SK-N-SH (cell line): ENCODE measurements at regions not wholly inside any gene's neighbourhood (a gene's known extent, or its start where the extent isn't known, plus 50 kb on each side); places are given as distances from the start of the nearest gene placed in this dataset.

Experiments used
- CTCF ChIA-PET: fragments of 300-600, 350-600 bp; formaldehyde crosslinking; extraction: SDS; loops from one replicate; lab custom pipeline; 2021; lab: Yijun Ruan, JAX
- POLR2A ChIA-PET: fragments of 350-600 bp; sonication (Branson Sonifier 250); formaldehyde crosslinking; extraction: SDS; loops from one replicate; lab custom pipeline; 2020; ENCODE audit warnings: antibody characterized with exemption, inconsistent platforms; lab: Yijun Ruan, JAX
- DNase-seq: peaks from one replicate; pipeline ENCODE4 v3.0.0; 2012
- H2AFZ ChIP-seq: fragments of 200-600 bp; sonication (generic); 2 replicates; pipeline ENCODE4 v1.8.1; 2016; ENCODE audit warnings: antibody characterized with exemption, mild to moderate bottlenecking, low read depth
- H3F3A ChIP-seq: fragments of 200-600 bp; sonication (generic); replicated peaks from 2 replicates; pipeline ENCODE3; 2016; ENCODE audit warnings: antibody characterized with exemption, mild to moderate bottlenecking; ENCODE audit not compliant: insufficient read depth
- H3K27ac ChIP-seq, 2 experiments: fragments of 200-500 bp in 1 of 2; fragments of 200-600 bp in 1 of 2; sonication (Bioruptor generic) in 1 of 2; sonication (generic), shearing (Covaris generic) in 1 of 2; 2 replicates each; pipeline versions ENCODE4 v1.5.1 to v1.6.1; 2014 to 2016; ENCODE audit warnings: low read depth in 2 of 2, inconsistent platforms in 1 of 2, low read length in 1 of 2, mild to moderate bottlenecking in 1 of 2, mixed read lengths in 1 of 2
- H3K27me3 ChIP-seq: fragments of 200-600 bp; sonication (generic), shearing (Covaris generic); 2 replicates; pipeline ENCODE4 v1.6.1; 2016; ENCODE audit warnings: mixed run types; ENCODE audit not compliant: insufficient read depth
- H3K36me3 ChIP-seq, 2 experiments: fragments of 200-500 bp in 1 of 2; fragments of 200-600 bp in 1 of 2; sonication (Bioruptor generic) in 1 of 2; sonication (generic) in 1 of 2; replicated peaks in 1 of 2; 2 replicates each; pipeline versions ENCODE3 to v1.5.1; 2014 to 2016; ENCODE audit warnings: low read length in 1 of 2, mild to moderate bottlenecking in 1 of 2; ENCODE audit not compliant: insufficient read depth in 2 of 2, control insufficient read depth in 1 of 2
- H3K4me1 ChIP-seq, 2 experiments: fragments of 200-500 bp in 1 of 2; fragments of 200-600 bp in 1 of 2; sonication (Bioruptor generic) in 1 of 2; sonication (generic), shearing (Covaris generic) in 1 of 2; 2 replicates each; pipeline versions ENCODE4 v1.5.1 to v1.6.1; 2014 to 2016; ENCODE audit warnings: low read depth in 1 of 2, low read length in 1 of 2, mixed run types in 1 of 2; ENCODE audit not compliant: insufficient read depth in 2 of 2, control insufficient read depth in 1 of 2
- H3K4me2 ChIP-seq: fragments of 200-600 bp; sonication (generic), shearing (Covaris generic); 2 replicates; pipeline ENCODE4 v1.6.1; 2017; ENCODE audit warnings: mixed run types
- H3K4me3 ChIP-seq, 2 experiments: fragments of 200-500 bp in 1 of 2; fragments of 200-600 bp in 1 of 2; sonication (Bioruptor generic) in 1 of 2; sonication (generic), shearing (Covaris generic) in 1 of 2; 2 replicates each; pipeline versions ENCODE4 v1.5.1 to v1.8.1; 2014 to 2016; ENCODE audit warnings: low read depth in 2 of 2, inconsistent platforms in 1 of 2, low read length in 1 of 2, mild to moderate bottlenecking in 1 of 2, mixed read lengths in 1 of 2, moderate library complexity in 1 of 2
- H3K79me2 ChIP-seq: fragments of 200-600 bp; sonication (generic); 2 replicates; pipeline ENCODE4 v1.8.1; 2017; ENCODE audit warnings: mild to moderate bottlenecking; ENCODE audit not compliant: insufficient read depth
- H3K9ac ChIP-seq: fragments of 200-600 bp; sonication (generic); 2 replicates; pipeline ENCODE4 v1.6.1; 2017; ENCODE audit warnings: mixed run types
- H3K9me2 ChIP-seq: fragments of 200-600 bp; sonication (generic); 2 replicates; pipeline ENCODE4 v1.6.1; 2017; ENCODE audit warnings: mixed run types
- H3K9me3 ChIP-seq: fragments of 200-600 bp; sonication (generic); 2 replicates; pipeline ENCODE4 v1.6.1; 2017; ENCODE audit warnings: mixed run types, mild to moderate bottlenecking, moderate library complexity
- H4K20me1 ChIP-seq: fragments of 200-600 bp; sonication (generic); 2 replicates; pipeline ENCODE4 v1.6.1; 2017; ENCODE audit warnings: mild to moderate bottlenecking, mixed run types; ENCODE audit not compliant: insufficient read depth
- CHD2 ChIP-seq: fragments of 150-350 bp; IDR thresholded peaks from 2 replicates; pipeline ENCODE4 v1.6.1; 2018; ENCODE audit warnings: low read length; ENCODE audit not compliant: partially characterized antibody
- EZH2phosphoT487 ChIP-seq: fragments of 200-600 bp; sonication (generic); IDR thresholded peaks from 2 replicates; pipeline ENCODE4 v1.6.1; 2017; ENCODE audit warnings: low read depth, mixed run types, mild to moderate bottlenecking, antibody characterized with exemption, moderate library complexity, borderline replicate concordance
- FOSL2 ChIP-seq: IDR thresholded peaks from 2 replicates; pipeline ENCODE4 v1.4.0; 2012; ENCODE audit warnings: low read depth, mild to moderate bottlenecking, moderate library complexity, borderline replicate concordance
- GABPA ChIP-seq: IDR thresholded peaks from 2 replicates; pipeline ENCODE4 v1.4.0; 2012; ENCODE audit warnings: low read depth, mild to moderate bottlenecking
- GATA2 ChIP-seq: sonication (generic); formaldehyde crosslinking; IDR thresholded peaks from 2 replicates; pipeline ENCODE4 v1.5.0; 2020; ENCODE audit warnings: mild to moderate bottlenecking, missing genetic modification reagents
- MEF2A ChIP-seq: IDR thresholded peaks from 2 replicates; pipeline ENCODE4 v1.4.0; 2012; ENCODE audit warnings: low read depth, borderline replicate concordance
- NFIC ChIP-seq: IDR thresholded peaks from 2 replicates; pipeline ENCODE4 v1.4.0; 2012; ENCODE audit warnings: borderline replicate concordance
- RFX5 ChIP-seq: IDR thresholded peaks from 2 replicates; pipeline ENCODE4 v1.6.1; 2012; ENCODE audit warnings: mild to moderate bottlenecking, improper control_type of control experiment, low read length
- SIN3A ChIP-seq: IDR thresholded peaks from 2 replicates; pipeline ENCODE4 v1.6.1; 2012; ENCODE audit warnings: low read depth, mild to moderate bottlenecking, low read length, moderate library complexity, borderline replicate concordance
- TEAD4 ChIP-seq: IDR thresholded peaks from 2 replicates; pipeline ENCODE4 v1.4.0; 2012; ENCODE audit warnings: mild to moderate bottlenecking, borderline replicate concordance; ENCODE audit not compliant: insufficient read depth
- YY1 ChIP-seq: IDR thresholded peaks from 2 replicates; pipeline ENCODE4 v1.4.0; 2012; ENCODE audit warnings: low read depth, mild to moderate bottlenecking
- WGBS: methylation state at CpG from one replicate; pipeline ENCODE4 v1.1.6; 2017; ENCODE audit warnings: low lambda C conversion rate; 5-methylcytosine and 5-hydroxymethylcytosine counted together
- TF ChIP-seq, protein P1 (sequence below): IDR thresholded peaks from 2 replicates; pipeline ENCODE4; 2012
- TF ChIP-seq, protein P2 (sequence below): IDR thresholded peaks from 2 replicates; pipeline ENCODE4 v1.4.0; 2012; ENCODE audit warnings: low read depth, borderline replicate concordance
- TF ChIP-seq, protein P3 (sequence below): IDR thresholded peaks from 2 replicates; pipeline ENCODE4 v1.6.1; 2012; ENCODE audit warnings: mild to moderate bottlenecking, low read depth, low read length, moderate library complexity

DNA sequence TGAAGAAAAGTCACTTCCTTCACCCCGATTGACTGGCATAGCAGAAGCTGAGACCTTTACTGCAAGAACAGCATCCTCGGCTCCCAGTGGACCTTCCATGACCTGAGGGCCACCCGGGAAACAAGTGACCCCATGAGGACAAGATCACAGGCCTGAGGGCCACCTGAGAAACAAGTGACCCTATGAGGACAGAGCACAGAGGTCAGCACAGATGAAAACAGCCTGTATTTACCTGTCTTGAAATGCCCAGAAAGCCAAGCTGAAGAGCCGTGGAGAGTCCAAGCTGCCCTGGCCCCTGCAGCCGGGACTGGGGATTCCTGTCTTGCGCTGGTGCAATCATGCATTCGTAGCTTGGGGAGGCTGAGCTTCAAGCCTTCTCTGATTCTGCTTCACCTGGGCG, 114.2 kb upstream of the SPACA7 start (continued):
- TF ChIP-seq, protein P1, sequence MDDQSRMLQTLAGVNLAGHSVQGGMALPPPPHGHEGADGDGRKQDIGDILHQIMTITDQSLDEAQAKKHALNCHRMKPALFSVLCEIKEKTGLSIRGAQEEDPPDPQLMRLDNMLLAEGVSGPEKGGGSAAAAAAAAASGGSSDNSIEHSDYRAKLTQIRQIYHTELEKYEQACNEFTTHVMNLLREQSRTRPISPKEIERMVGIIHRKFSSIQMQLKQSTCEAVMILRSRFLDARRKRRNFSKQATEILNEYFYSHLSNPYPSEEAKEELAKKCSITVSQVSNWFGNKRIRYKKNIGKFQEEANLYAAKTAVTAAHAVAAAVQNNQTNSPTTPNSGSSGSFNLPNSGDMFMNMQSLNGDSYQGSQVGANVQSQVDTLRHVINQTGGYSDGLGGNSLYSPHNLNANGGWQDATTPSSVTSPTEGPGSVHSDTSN: no peak
- TF ChIP-seq FOSL2 (no peak), SIN3A (no peak)
- TF ChIP-seq, protein P2, sequence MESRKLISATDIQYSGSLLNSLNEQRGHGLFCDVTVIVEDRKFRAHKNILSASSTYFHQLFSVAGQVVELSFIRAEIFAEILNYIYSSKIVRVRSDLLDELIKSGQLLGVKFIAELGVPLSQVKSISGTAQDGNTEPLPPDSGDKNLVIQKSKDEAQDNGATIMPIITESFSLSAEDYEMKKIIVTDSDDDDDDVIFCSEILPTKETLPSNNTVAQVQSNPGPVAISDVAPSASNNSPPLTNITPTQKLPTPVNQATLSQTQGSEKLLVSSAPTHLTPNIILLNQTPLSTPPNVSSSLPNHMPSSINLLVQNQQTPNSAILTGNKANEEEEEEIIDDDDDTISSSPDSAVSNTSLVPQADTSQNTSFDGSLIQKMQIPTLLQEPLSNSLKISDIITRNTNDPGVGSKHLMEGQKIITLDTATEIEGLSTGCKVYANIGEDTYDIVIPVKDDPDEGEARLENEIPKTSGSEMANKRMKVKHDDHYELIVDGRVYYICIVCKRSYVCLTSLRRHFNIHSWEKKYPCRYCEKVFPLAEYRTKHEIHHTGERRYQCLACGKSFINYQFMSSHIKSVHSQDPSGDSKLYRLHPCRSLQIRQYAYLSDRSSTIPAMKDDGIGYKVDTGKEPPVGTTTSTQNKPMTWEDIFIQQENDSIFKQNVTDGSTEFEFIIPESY: no peak
- TF ChIP-seq, all 33 proteins: peak for 0

DNA sequence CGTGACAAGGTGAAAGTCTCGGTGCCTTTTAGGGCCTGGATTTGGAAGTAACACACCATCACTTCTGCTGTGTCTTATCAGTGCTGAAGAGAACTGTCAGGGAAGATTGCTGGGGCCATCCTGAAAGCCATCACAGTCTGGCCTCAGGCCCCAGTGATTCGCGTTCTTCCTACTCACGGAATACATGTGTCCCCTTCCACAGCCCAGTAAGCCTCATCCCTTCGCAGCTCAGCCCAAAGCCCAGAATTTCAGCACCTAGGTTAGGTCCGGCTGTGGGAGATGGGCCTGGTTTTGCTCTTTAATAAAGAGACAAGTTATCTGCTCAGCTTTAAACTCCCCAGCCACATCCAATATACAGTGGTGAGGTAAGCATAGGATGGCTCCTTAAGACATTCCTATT, 113.0 kb upstream of the SPACA7 start:
- Histone ChIP-seq H3K9ac (no peak overlapping the region), H3F3A (no peaks in the 10 kb centered on the region), H3K9me3 (no peaks in the 10 kb centered on the region), H3K36me3 (no peaks in the 10 kb centered on the region), H3K4me3 (no peak overlapping the region), H3K4me1 (no peaks in the 10 kb centered on the region), H3K27ac (no peak overlapping the region), H3K4me2 (no peak overlapping the region), H3K79me2 (no peaks in the 10 kb centered on the region), H3K9me2 (no peaks in the 10 kb centered on the region), H4K20me1 (no peaks in the 10 kb centered on the region), H2AFZ (no peak overlapping the region), H3K27me3 (peaks cover 1% of the 10 kb centered on the region; the same call in 1 of the 2 replicates)
- DNase-seq: no peak
- ChIA-PET CTCF (no interaction called here), POLR2A (no interaction called here)
- no peak for TF ChIP-seq TEAD4
- TF ChIP-seq RFX5: no peak
- TF ChIP-seq EZH2phosphoT487: no peak
- TF ChIP-seq FOSL2: no peak
- 9% methylated on average over 6 of the region's 7 CpGs for WGBS

DNA sequence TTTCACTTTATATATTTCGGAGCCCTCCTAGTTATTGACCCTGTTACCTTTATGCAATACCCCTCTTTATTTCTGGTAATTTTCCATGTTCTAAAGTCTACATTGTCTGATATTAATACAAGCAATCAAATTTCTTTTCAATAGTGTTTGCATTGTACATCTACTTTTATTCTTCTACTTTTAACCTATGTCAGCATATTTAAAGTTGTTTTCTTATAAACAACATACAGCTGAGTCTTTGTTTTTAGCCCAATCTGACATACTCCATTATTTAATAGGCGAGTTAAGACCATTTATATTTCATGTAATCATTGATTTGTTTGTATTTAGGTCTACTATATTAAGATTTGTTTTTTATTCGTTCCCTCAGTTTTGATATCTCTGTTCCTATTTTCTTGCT, 108.5 kb upstream of the SPACA7 start:
- no peaks in the 10 kb centered on the region for H3K9me3 ChIP-seq
- no peak overlapping the region for H3K4me2 ChIP-seq
- no peaks in the 10 kb centered on the region for H3K9me2 ChIP-seq
- no peaks in the 10 kb centered on the region for H3K36me3 ChIP-seq
- H3F3A ChIP-seq: no peaks in the 10 kb centered on the region
- ChIA-PET CTCF (no interaction called here), POLR2A (no interaction called here)
- 1% methylated on average over 3 of the region's 3 CpGs for WGBS
- no peak overlapping the region for H3K9ac ChIP-seq
- H4K20me1 ChIP-seq: no peaks in the 10 kb centered on the region
- no peak overlapping the region for H3K4me3 ChIP-seq
- H2AFZ ChIP-seq: no peak overlapping the region
- DNase-seq: no peak
- H3K27me3 ChIP-seq: no peaks in the 10 kb centered on the region
- no peaks in the 10 kb centered on the region for H3K79me2 ChIP-seq
- H3K4me1 ChIP-seq: no peaks in the 10 kb centered on the region
- no peak overlapping the region for H3K27ac ChIP-seq
- TF ChIP-seq NFIC (no peak), EZH2phosphoT487 (no peak), MEF2A (no peak), CHD2 (no peak), GABPA (no peak), RFX5 (no peak), YY1 (no peak), TEAD4 (no peak), GATA2 (CRISPR knock-in tag) (no peak)
- TF ChIP-seq, protein P2: no peak
- TF ChIP-seq, protein P3, sequence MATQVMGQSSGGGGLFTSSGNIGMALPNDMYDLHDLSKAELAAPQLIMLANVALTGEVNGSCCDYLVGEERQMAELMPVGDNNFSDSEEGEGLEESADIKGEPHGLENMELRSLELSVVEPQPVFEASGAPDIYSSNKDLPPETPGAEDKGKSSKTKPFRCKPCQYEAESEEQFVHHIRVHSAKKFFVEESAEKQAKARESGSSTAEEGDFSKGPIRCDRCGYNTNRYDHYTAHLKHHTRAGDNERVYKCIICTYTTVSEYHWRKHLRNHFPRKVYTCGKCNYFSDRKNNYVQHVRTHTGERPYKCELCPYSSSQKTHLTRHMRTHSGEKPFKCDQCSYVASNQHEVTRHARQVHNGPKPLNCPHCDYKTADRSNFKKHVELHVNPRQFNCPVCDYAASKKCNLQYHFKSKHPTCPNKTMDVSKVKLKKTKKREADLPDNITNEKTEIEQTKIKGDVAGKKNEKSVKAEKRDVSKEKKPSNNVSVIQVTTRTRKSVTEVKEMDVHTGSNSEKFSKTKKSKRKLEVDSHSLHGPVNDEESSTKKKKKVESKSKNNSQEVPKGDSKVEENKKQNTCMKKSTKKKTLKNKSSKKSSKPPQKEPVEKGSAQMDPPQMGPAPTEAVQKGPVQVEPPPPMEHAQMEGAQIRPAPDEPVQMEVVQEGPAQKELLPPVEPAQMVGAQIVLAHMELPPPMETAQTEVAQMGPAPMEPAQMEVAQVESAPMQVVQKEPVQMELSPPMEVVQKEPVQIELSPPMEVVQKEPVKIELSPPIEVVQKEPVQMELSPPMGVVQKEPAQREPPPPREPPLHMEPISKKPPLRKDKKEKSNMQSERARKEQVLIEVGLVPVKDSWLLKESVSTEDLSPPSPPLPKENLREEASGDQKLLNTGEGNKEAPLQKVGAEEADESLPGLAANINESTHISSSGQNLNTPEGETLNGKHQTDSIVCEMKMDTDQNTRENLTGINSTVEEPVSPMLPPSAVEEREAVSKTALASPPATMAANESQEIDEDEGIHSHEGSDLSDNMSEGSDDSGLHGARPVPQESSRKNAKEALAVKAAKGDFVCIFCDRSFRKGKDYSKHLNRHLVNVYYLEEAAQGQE: no peak
- TF ChIP-seq, protein P1: no peak
